Activated gamma-delta T cell treated with Interleukin-2 at 50 U/mL for 16 hours (primary cell): ENCODE measurements at regions not wholly inside any gene's neighbourhood (a gene's known extent, or its start where the extent isn't known, plus 50 kb on each side); places are given as distances from the start of the nearest gene placed in this dataset.
A peak's percentile ranks its signal among the peaks of the same experiment; 100 is the strongest.
"Not testable (repeated sequence)": the region's sequence is repeated elsewhere in the genome, so short reads cannot be mapped to it uniquely, and the experiment has no call there.

ENCODE experiments used
- DNase-seq: peaks from one replicate; pipeline ENCODE4 v3.0.0-alpha.2; 2020

DNA sequence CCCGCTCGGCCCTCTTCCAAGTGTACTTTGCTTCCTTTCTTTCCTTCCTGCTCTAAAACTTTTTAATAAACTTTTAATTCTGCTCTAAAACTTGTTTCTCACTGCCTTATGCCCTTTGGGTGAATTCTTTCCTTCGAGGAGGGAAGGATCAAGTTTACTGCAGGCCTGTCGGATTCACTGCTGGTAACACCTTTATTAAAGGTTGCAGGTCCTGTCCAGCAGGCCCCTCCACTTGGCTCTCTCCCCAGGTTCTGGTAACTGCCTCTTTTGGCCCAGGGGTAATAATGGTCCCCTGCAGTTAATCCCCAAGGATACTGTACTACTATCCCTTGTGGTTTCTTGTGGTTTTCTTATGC lies 152.7 kb upstream of the EEA1 start:
- no peak for DNase-seq

DNA sequence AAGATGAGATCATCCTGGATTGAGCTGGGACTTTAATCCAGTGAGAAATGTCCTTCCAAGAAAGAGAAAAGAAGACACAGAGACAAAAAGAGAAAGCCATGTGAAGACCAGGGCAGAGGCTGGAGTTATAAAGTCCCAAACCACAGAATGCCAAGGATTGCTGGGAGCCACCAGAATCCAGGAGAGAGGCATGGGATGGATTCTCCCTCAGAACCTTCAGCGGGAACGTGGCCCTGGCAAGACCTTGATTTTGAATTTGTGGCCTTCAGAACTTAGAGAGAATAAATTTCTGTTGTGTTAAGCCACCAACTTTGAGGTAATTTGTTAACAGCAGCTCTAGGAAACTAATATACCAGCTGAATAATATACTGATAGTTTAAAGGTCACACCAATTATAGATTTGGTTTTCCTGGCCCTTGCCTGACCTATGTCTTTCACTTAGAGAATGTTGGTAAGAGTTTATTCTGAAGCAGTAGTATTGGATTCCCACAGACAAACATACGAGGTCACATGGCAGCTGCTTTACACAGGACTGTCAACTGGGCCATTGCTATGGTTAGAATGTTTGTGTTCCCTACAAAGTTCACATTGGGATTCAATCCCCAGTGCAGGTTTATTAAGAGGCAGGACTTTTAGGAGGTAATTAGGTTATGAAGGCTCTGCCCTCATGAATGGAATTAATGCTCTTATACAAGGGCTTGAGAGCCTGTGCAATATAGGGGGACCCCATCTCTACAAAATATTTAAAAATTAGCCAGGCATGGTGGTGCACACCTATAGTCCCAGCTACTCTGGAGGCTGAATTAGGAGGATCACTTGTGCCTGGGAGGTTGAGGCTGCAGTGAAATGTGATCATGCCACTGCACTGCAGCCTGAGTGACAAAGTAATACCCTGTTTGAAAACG lies 156.5 kb upstream of the EEA1 start:
- DNase-seq, result no peak

DNA sequence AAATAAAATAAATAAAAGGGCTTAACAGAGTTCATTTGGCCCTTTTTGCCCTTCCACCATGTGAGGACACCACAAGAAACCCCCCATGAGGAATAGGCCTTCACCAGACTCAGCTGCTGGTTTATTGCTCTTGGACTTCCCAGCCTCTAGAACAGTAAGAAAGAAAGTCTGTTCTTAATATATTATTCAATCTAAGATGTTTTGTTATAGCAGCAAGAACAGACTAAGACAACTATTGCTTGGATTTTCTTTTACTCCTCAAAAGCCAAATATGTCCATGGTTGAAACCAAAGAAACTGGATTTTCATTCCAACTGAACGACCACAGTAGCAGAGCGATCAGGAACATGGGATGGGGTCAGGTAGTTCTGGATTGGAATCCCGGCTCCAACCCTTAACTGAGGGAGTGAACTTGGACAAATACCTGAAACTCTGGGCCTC lies 157.2 kb upstream of the EEA1 start:
- DNase-seq, result no peak

DNA sequence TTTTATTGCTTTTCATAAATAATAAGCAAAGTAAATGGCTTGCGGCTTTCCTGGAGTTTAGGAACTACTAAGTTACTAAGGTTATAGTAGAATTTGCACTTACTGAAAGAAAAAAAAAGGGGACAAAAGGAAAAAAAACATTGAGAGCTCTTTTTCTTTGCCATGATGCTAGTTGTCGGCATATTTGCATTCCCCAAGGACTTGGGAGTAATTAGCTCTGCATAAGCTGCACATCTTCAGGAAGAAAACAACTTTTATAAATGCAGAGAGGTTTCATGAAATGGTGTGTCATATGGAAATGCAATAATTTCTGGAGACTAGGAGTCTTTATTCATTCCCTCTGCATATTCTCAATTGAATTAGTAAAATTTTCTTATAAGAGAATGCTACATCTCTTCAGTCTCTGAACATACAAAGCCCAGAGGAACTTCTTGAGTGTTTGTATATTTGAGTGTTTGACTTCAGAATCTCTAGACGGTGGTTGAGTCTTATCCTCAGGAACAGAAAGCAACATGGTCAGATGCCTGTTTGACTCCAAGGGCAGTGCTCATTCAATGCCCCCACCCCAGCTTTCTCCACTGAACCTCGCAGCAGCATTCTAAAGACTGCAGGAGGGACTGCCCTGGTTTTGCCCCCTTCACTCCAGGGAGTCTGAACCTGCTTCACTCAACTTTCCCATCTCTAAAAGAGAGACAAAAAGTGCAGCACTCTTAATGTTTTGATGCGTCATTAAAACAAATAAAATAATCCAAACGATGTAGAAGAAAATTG lies 158.9 kb upstream of the EEA1 start:
- no peak for DNase-seq

DNA sequence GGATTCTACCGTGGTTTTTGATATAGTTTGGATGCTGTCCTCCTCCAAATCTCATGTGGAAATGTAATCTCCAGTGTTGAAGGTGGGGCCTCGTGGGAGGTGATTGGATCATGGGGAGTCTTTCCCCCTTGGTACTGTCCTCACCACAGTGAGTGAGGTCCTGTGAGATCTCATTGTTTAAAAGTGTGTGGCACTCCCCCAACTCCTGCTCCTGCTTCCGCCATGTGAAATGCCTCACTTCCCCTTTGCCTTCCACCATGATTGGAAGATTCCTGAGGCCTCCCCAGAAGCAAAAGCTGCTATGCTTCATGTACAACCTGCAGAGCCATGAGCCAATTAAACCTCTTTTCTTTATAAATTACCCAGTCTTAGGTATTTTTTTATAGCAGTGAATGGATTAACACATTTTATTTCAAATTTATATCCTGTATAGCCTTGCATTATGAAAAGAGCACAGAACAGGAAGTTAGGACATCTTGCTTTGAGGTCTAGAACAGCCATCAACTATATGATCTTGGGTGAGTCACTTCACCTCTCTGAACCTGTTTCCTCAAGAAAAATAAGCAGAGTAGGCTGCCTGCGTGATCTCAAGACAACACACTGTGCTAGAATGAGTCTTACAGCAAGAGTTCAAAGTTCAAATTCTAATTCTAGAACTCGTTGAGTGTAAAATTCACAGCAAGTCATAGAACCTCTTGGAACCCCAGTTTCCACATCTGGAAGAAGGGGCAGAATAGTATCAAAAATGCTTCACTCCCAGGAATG lies 160.9 kb upstream of the EEA1 start:
- DNase-seq, result no peak

DNA sequence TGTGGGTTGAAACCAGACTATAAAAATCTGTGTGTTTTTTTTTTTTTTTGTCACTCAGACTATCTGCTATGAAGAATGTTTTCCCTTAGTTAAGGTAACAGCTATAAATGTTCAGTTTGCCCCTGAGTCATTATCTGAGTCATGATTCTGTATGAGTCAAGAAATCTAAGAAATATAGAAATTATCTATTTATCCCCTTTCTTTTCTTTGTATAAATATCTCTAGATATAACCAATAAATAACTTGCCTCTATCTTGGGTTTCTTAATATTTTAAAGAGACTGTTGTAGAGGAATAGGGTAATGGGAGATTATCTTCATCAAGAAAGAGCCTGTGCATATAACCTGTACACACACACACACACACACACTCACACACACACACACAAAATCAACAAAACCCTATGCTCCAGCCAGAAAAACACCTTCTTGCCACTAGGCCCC lies 161.7 kb upstream of the EEA1 start:
- no peak for DNase-seq

DNA sequence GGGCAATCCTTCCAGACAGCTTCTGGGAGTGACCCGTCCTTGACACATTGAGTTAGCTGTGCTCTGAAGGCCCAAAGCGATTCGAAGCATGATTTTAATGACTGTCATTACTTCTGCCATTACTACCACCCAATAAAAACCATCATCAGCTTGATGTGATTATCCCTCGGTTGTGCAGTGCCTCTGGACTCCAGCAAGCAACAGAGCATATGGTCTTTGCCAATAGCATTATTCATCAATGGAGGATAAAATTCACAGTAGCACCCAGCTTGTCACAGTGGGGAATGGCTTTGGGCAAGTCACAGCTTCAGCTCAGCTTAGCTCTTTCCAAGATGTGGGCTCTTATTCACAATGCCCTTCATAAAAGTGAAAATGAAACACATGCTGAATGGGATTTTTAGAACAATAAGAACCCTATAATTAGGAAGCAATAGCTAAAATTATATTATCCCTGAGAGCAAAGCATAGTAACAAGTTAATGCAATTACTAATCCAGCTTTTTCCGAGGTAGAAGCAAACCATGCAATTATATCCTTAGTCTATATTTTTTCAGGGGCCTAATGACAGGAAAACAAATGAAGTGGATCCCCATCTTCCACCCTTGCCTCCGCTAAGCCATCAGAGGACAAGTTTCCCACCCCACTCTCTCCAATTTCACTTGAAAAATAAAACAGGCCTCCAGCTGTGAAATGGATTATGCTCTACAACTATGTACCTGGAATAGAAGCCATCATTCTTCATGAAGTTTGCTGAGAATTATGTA lies 163.0 kb upstream of the EEA1 start:
- no peak for DNase-seq

DNA sequence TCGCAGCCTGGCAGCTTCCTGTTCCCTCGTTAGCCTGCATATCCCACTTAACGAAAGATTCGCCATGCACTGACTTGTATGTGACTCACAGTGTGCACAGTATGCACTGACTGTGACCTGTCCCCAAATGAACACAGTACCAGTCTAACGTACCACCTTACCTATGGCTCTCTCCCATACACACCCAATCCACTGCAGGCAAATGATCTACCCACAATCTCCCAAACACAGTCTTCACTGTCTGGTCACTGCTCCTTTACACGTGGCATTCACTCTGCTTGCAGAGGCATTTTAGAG lies 163.5 kb upstream of the EEA1 start:
- DNase-seq, result no peak

DNA sequence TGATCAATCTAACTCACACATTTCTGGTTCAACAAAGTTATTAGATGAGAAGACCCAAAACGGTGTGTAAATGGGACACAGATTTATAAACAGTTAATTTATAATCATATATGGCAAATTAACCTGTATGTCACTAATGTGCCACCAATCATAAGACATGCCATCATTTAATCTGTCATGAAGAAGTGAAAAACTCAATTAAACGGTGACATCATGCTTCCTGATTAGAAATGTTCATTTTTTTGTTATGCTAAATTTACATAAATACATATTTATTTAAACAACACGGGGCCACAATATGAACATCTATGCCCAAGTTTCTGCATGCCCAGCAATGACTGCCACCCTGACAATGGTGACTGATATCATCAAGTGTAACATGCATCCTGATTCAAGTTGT lies 164.1 kb upstream of the EEA1 start:
- no peak for DNase-seq

DNA sequence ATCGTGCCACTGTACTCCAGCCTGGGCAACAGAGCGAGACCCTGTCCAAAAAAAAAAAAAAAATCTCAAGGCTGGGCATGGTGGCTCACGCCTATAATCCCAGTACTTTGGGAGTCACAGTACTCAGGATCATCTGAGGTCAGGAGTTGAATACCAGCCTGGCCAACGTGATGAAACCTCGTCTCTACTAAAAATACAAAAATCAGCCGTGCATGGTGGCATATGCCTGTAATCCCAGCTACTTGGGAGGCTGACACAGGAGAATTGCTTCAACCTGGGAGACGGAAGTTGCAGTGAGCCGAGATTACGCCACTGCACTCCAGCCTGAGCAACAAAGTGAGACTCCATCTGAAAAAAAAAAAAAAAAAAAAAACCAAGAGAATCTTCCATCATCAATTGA lies 165.1 kb upstream of the EEA1 start:
- DNase-seq, result not testable (repeated sequence)

DNA sequence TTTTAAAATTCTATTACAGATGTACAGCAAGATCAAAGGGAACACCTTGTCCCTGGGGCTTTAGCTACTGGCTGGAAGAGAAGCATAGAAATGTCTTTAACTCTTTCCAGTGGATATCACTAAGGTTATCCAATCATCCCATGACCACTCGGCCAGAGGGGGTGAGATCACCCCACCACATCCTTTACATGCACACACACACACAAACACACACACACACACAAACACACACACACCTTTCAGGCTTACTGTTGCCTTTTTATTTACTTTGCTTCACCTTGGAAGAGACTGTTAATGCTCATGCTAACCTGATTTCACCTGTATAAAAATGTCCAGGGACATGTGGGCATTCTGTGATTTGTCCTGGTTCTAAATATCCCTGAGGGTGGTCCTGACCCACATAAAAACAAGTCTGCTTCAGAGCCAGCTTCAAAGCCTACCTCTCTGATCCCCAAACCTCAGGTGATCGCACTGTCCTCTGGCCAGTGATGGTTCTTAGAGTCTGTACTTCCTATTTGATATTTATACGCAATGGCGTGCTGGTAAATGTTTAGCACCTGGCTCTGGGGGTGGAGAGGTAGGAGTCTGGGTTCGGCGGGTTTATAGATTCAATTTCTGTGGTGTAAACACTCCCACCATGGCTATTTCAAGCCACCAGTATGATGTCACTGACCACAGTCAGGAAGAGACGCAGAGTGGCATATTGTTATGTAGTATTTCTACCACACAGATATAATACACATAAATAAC lies 166.1 kb upstream of the EEA1 start:
- no peak for DNase-seq

DNA sequence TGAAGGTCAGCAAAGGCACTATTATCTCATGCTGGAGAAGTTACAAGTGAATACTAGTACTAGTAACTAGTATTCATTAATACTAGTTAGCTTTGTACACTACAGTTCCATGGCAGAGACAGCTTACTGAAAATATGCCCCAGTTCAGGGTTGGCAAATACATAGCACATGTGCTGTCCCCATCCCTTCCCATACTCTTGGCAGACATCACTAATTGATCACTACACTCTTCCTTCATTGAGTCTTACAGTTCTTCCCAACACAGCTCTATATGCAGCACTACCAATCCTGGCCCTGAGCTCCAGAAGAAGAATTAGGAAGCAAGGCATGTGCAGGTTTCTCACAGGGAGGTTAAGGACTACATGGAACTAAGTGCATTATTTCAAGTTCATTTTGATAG lies 168.3 kb upstream of the EEA1 start:
- no peak for DNase-seq

DNA sequence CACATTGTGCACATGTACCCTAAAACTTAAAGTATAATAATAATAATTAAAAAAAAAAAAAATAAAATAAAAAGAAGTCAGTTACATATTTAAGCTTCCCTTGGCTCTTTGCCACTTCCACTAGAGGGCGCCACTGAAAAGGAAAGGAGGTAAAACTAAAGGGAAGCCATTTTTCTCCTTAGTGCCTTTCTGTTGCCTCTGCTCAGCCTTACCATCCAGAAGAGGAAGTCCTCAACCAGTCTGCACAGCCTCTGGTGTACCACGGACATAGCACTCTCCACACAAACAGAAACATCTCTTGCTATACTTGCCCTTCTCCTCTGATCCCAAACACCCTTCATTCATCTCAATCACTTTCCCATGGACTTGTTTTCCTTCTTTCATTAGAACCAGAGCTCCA lies 169.0 kb upstream of the EEA1 start:
- DNase-seq, result peak; percentile 60

DNA sequence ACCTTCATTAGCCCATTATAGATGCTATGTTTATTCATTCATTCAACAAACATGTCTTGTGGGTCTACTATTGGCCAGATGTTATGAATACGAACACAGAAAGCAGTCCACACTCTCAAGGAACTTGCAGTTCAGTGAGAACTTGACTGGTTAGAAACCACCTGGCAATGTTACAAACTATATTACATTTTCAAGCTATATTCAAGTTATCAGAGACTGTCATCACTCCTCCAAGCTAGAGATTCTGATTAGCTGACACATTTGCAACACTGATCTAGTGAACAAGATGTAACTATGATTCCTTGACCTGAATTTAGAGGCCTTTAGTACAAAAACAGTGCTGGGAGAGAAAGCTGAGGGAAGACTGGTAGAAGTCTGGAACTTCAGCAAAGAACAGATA lies 170.7 kb upstream of the EEA1 start:
- no peak for DNase-seq

DNA sequence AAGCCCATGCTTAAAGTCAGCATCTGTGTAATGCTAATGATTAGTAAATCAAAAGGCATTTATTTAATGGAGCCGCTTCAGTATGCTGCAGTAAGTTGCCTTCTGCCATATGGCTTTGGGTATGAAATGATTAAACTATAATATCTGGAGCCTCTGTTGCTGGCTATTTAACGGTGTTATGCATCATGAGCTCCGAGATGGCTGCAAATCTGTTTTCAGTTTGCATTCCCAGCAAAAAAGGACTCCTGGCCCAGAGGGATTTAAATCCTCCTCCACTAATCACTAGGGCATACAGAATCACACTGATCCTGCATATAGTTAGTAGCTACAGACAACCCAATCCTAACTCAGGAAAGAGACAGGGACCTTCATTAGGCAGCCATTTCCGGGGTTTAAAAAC lies 171.5 kb upstream of the EEA1 start:
- no peak for DNase-seq

DNA sequence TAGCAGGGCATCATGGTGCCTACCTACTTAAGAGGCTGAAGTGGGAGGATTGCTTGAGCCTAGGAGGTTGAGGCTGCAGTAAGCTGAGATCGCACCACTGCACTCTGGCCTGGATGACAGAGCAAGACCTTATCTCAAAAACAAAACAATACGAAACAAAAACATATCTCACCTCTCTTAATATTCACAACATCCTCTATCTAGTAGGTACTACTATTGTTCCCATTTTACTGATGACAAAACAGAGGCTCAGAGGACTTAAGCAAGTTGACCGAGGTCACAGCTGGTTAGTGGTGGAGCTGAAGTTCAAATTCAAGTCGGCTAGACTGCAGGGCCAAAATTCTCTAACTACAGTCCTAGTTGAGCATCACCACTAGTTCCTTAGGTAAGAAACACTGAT lies 172.3 kb upstream of the EEA1 start:
- no peak for DNase-seq

DNA sequence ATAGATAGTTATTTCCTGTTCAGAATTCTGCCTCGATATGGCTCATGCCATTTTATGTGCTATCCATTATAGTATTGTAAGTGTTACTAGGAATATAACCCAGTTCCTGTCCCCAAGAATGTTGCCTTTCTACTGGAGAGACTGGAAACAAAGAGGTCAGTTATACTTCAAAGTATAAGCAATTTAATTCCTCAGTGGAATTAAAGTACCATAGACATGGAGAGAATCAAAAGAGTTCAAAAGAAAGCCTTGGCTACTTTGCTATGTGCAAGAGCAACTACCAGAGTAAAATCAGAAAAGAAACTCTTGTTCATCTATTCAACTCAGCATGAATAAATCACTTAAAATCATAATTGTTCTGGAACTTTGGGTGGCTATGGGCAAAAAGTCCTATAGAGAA lies 173.2 kb upstream of the EEA1 start:
- no peak for DNase-seq

DNA sequence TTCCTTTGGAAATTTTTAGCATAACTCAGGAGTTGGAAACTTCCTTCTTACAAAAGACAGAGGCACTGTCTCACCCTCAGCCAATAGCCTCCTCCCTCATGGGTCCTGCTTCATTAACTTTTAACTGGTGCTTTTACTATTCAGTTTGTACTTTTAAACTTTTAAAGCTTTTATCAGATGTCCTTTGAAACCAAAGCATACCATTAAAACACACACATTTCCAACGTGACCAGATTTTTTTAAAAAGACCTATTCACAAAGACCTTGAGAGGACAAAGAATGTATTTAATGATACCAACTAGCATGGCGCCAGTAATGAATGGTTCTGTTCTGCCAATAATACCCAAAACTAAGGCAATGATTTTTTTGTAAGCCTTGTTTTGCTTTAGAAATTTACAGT lies 173.6 kb upstream of the EEA1 start:
- DNase-seq, result no peak

DNA sequence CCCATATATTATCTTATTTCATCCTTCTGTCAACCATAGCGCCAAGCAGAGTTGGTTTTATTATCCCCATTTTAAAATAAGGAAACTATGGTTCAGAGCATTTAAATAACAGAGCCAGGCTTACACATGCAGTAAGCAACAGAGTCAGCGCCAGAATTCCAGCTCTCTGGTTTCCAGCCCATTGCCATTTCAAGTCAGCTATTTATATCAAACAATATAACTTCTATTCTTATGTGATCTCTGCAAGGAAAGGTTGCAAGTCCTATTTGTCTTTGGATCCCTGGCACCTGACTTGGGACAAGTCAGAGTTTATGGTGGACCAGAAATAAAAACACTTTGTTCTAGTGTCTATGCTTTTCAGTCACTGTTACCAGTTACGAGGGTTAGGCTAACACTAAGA lies 174.1 kb upstream of the EEA1 start:
- no peak for DNase-seq

DNA sequence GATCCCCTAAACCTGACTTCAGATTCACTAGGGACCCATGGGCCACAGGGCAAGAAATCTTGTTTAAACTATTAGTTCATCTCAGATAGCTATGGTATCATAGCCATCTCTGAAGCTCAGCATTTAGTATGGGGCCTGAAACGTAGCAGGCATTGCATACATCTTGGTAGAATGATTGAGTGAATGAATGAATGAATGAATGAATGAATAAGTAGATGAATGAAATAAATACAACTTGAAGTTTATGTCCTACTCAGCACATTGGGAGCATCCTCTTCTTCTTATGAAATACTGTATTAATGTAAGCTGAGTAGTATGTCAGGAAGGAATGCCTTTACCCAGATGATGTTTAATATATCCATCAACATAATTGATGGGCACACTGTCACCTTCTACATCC lies 175.4 kb upstream of the EEA1 start:
- no peak for DNase-seq

DNA sequence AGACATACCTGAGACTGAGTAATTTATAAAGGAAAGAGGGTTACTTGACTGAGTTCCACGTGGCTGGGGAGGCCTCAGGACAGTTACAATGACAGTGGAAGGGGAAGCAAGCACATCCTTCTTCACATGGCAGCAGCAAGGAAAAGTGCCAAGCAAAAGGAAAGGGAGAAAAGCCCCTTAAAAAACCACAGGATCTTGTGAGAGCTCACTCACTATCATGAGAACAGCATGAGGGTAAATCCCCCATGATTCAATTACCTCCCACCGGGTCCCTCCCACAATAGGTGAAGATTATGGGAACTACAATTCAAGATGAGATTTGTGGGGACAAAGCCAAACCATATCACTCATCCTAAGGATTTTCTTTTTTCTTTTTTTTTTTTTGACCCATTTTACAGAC lies 177.8 kb upstream of the EEA1 start:
- DNase-seq, result no peak
